NCI-H2081 treated with DMSO at 0.1 percent for 48 hours (cell line): ENCODE measurements at regions not wholly inside any gene's neighbourhood (a gene's known extent, or its start where the extent isn't known, plus 50 kb on each side); places are given as distances from the start of the nearest gene placed in this dataset.
A peak's percentile ranks its signal among the peaks of the same experiment; 100 is the strongest.

ENCODE experiments used
- DNase-seq: peaks from one replicate; lab custom pipeline; 2025; lab: John Stamatoyannopoulos, UW

- DNase-seq: no peak
These were observed 140.5 kb upstream of the PLET1 start for GRCh38 chr11:112401036-112401769.

GRCh38 chr11:112403432-112403831, 142.8 kb upstream of the PLET1 start:
- no peak for DNase-seq

GRCh38 chr11:112404112-112404511, 143.5 kb upstream of the PLET1 start:
- peak; percentile 42 for DNase-seq

- no peak for DNase-seq
These were observed 147.9 kb upstream of the PLET1 start for GRCh38 chr11:112408517-112408916.

GRCh38 chr11:112410325-112410724, 149.7 kb upstream of the PLET1 start:
- DNase-seq: no peak

- no peak for DNase-seq
These were observed 151.7 kb upstream of the PLET1 start for GRCh38 chr11:112412383-112412782.

GRCh38 chr11:112417339-112417738, 156.7 kb upstream of the PLET1 start:
- DNase-seq: no peak

- no peak for DNase-seq
These were observed 157.8 kb upstream of the PLET1 start for GRCh38 chr11:112418438-112418837.

GRCh38 chr11:112421879-112422278, 161.2 kb upstream of the PLET1 start:
- DNase-seq: no peak

GRCh38 chr11:112425121-112425520, 164.5 kb upstream of the PLET1 start:
- DNase-seq: no peak

GRCh38 chr11:112437096-112437495, 176.4 kb upstream of the PLET1 start:
- DNase-seq: no peak

- DNase-seq: no peak
These were observed 179.0 kb upstream of the PLET1 start for GRCh38 chr11:112439614-112440013.

- DNase-seq: no peak
These were observed 179.9 kb upstream of the PLET1 start for GRCh38 chr11:112440518-112440917.

GRCh38 chr11:112448168-112448567, 187.5 kb upstream of the PLET1 start:
- no peak for DNase-seq

GRCh38 chr11:112448806-112449205, 188.1 kb upstream of the PLET1 start:
- no peak for DNase-seq

- no peak for DNase-seq
These were observed 190.6 kb upstream of the PLET1 start for GRCh38 chr11:112451250-112451649.

GRCh38 chr11:112453601-112454577, 193.2 kb upstream of the PLET1 start:
- DNase-seq: no peak

GRCh38 chr11:112454841-112455240, 194.2 kb upstream of the PLET1 start:
- no peak for DNase-seq

- no peak for DNase-seq
These were observed 195.1 kb upstream of the PLET1 start for GRCh38 chr11:112455791-112456190.

GRCh38 chr11:112457532-112457931, 196.9 kb upstream of the PLET1 start:
- DNase-seq: no peak

GRCh38 chr11:112459001-112459400, 198.3 kb upstream of the PLET1 start:
- DNase-seq: no peak

GRCh38 chr11:112460141-112460540, 199.5 kb upstream of the PLET1 start:
- DNase-seq: no peak

- no peak for DNase-seq
These were observed 204.3 kb upstream of the PLET1 start for GRCh38 chr11:112464949-112465348.
